ENCODE measurements at regions not wholly inside any gene's neighbourhood (a gene's known extent, or its start where the extent isn't known, plus 50 kb on each side); places are given as distances from the start of the nearest gene placed in this dataset.
"Not testable (repeated sequence)": the region's sequence is repeated elsewhere in the genome, so short reads cannot be mapped to it uniquely, and the experiment has no call there.

- H3K27ac ChIP-seq (ENCODE audit: low read depth, low read length); H3K9me2 ChIP-seq (ENCODE audit: insufficient read depth); H3K4me1 ChIP-seq (ENCODE audit: control insufficient read depth in 1 of 2, insufficient read depth in 2 of 2, low read length in 2 of 2); H4K20me1 ChIP-seq (ENCODE audit: insufficient read depth); H3K9me3 ChIP-seq (ENCODE audit: control insufficient read depth in 1 of 2, insufficient read depth in 1 of 2, low read depth in 1 of 2, low read length in 2 of 2); H3K9ac ChIP-seq (ENCODE audit: low read length); H3K27me3 ChIP-seq (ENCODE audit: insufficient read depth, low read length); BruUV-seq (replicated peaks); DNase-seq (ENCODE audit: low read depth, low spot score); H3K36me3 ChIP-seq (ENCODE audit: control insufficient read depth in 1 of 2, insufficient read depth in 2 of 2, low read length in 2 of 2); H3K79me2 ChIP-seq (ENCODE audit: insufficient read depth, low read length); ATAC-seq; H3K4me3 ChIP-seq (replicated peaks in 1 of 2; ENCODE audit: low read depth in 1 of 2, low read length in 2 of 2); H2AFZ ChIP-seq (ENCODE audit: low read depth, low read length, poor library complexity, severe bottlenecking); RAD21 ChIA-PET (ENCODE audit: low non-redundant PET in 1 of 2, low total read pairs in 2 of 2, uncharacterized antibody in 2 of 2, unreplicated experiment in 2 of 2); POLR2A ChIA-PET; H3K4me2 ChIP-seq (ENCODE audit: low read length); intact Hi-C loops (cut with micrococcal nuclease): not testable (repeated sequence)
- CTCF ChIA-PET: interaction anchor here (2.2 kb wide), 1 partner anchor 17 kb away, joined by 6 read pairs; no protein-coding TSS in a partner anchor
Measured at GRCh38 chr1:43090812-43091211, 81.3 kb downstream of the EBNA1BP2 start.

GRCh38 chr1:43090157-43090556 lies 81.9 kb downstream of the EBNA1BP2 start:
- intact Hi-C loops (cut with micrococcal nuclease); ATAC-seq; H3K27me3 ChIP-seq (ENCODE audit: insufficient read depth, low read length); POLR2A ChIA-PET; H3K4me3 ChIP-seq (replicated peaks in 1 of 2; ENCODE audit: low read depth in 1 of 2, low read length in 2 of 2); DNase-seq (ENCODE audit: low read depth, low spot score); RAD21 ChIA-PET (ENCODE audit: low non-redundant PET in 1 of 2, low total read pairs in 2 of 2, uncharacterized antibody in 2 of 2, unreplicated experiment in 2 of 2); BruUV-seq (replicated peaks); H3K36me3 ChIP-seq (ENCODE audit: control insufficient read depth in 1 of 2, insufficient read depth in 2 of 2, low read length in 2 of 2); H2AFZ ChIP-seq (ENCODE audit: low read depth, low read length, poor library complexity, severe bottlenecking); H4K20me1 ChIP-seq (ENCODE audit: insufficient read depth); H3K4me1 ChIP-seq (ENCODE audit: control insufficient read depth in 1 of 2, insufficient read depth in 2 of 2, low read length in 2 of 2); H3K9me2 ChIP-seq (ENCODE audit: insufficient read depth); H3K27ac ChIP-seq (ENCODE audit: low read depth, low read length); H3K4me2 ChIP-seq (ENCODE audit: low read length); H3K9ac ChIP-seq (ENCODE audit: low read length); H3K9me3 ChIP-seq (ENCODE audit: control insufficient read depth in 1 of 2, insufficient read depth in 1 of 2, low read depth in 1 of 2, low read length in 2 of 2); H3K79me2 ChIP-seq (ENCODE audit: insufficient read depth, low read length): not testable (repeated sequence)
- CTCF ChIA-PET: interaction anchor here (2.2 kb wide), 1 partner anchor 17 kb away, joined by 6 read pairs; no protein-coding TSS in a partner anchor

- RAD21 ChIA-PET (ENCODE audit: low non-redundant PET in 1 of 2, low total read pairs in 2 of 2, uncharacterized antibody in 2 of 2, unreplicated experiment in 2 of 2): no interaction called here
- DNase-seq (ENCODE audit: low read depth, low spot score): no peak
Measured at GRCh38 chr1:43083375-43083891, 88.7 kb downstream of the EBNA1BP2 start.

More at GRCh38 chr1:43083375-43083891, 88.7 kb downstream of the EBNA1BP2 start:
- ChIA-PET POLR2A (no interaction called here), CTCF (no interaction called here)
- Histone ChIP-seq H3K79me2 (ENCODE audit: insufficient read depth, low read length) (no peaks in the 10 kb centered on the region), H2AFZ (ENCODE audit: low read depth, low read length, poor library complexity, severe bottlenecking) (peak overlapping the region; percentile 13), H3K9me2 (ENCODE audit: insufficient read depth) (no peaks in the 10 kb centered on the region), H3K4me1 (ENCODE audit: control insufficient read depth in 1 of 2, insufficient read depth in 2 of 2, low read length in 2 of 2) (no peaks in the 10 kb centered on the region), H3K4me2 (ENCODE audit: low read length) (no peak overlapping the region), H3K9ac (ENCODE audit: low read length) (no peak overlapping the region), H3K27me3 (ENCODE audit: insufficient read depth, low read length) (no peaks in the 10 kb centered on the region), H4K20me1 (ENCODE audit: insufficient read depth) (no peaks in the 10 kb centered on the region), H3K4me3 (replicated peaks in 1 of 2; ENCODE audit: low read depth in 1 of 2, low read length in 2 of 2) (no peak overlapping the region), H3K27ac (ENCODE audit: low read depth, low read length) (no peak overlapping the region), H3K36me3 (ENCODE audit: control insufficient read depth in 1 of 2, insufficient read depth in 2 of 2, low read length in 2 of 2) (no peaks in the 10 kb centered on the region), H3K9me3 (ENCODE audit: control insufficient read depth in 1 of 2, insufficient read depth in 1 of 2, low read depth in 1 of 2, low read length in 2 of 2) (no peaks in the 10 kb centered on the region)
- TF ChIP-seq TCF7L2 (IDR thresholded peaks at IDR 0.05; ENCODE audit: borderline replicate concordance, extremely low read depth, insufficient read depth, insufficient read length): no peak
- TF ChIP-seq FOSL1 (IDR thresholded peaks at IDR 0.05; ENCODE audit: low read depth): no peak
- TF ChIP-seq YY1 (IDR thresholded peaks at IDR 0.05; ENCODE audit: extremely low read depth, insufficient replicate concordance, low read depth, low read length): no peak
- TF ChIP-seq CEBPB (IDR thresholded peaks at IDR 0.05; ENCODE audit: low read depth): no peak
- TF ChIP-seq EGR1 (IDR thresholded peaks at IDR 0.05; ENCODE audit: low read depth): no peak
- TF ChIP-seq EZH2 (IDR thresholded peaks at IDR 0.05): no peak
- no peak for TF ChIP-seq CBX3 (IDR thresholded peaks at IDR 0.05; ENCODE audit: low read depth)
- TF ChIP-seq RAD21 (IDR thresholded peaks at IDR 0.05; ENCODE audit: low read depth): no peak
- TF ChIP-seq SIN3A (IDR thresholded peaks at IDR 0.05; ENCODE audit: low read depth): no peak
- no peak for TF ChIP-seq ATF3 (IDR thresholded peaks at IDR 0.05)
- intact Hi-C loops (cut with micrococcal nuclease): no loop called here
- no peak for ATAC-seq
- no TSS peak for BruUV-seq (replicated peaks)

Data from HCT116 (cell line).